PFSK-1 (cell line): ENCODE measurements at regions not wholly inside any gene's neighbourhood (a gene's known extent, or its start where the extent isn't known, plus 50 kb on each side); places are given as distances from the start of the nearest gene placed in this dataset.

Experiments
- FOXP2 ChIP-seq: optimal IDR thresholded peaks from 2 replicates; pipeline ENCODE3; 2011; ENCODE audit warnings: borderline replicate concordance, control low read depth, inconsistent platforms; ENCODE audit not compliant: insufficient read depth; ENCODE audit errors: extremely low read length, extremely low read depth
- POLR2AphosphoS5 ChIP-seq: IDR thresholded peaks from 2 replicates; pipeline ENCODE4 v1.6.1; 2012; ENCODE audit warnings: low read depth, mild to moderate bottlenecking, control low read depth, low read length, moderate library complexity
- REST ChIP-seq, 2 experiments: IDR thresholded peaks; 2 replicates each; pipeline versions ENCODE4 v1.6.1 to v1.8.0; 2011 to 2012; ENCODE audit warnings: low read depth in 2 of 2, low read length in 2 of 2, control low read depth in 1 of 2, inconsistent platforms in 1 of 2, mild to moderate bottlenecking in 1 of 2, moderate library complexity in 1 of 2; ENCODE audit not compliant: insufficient read depth in 1 of 2
- SIN3A ChIP-seq: IDR thresholded peaks from 2 replicates; pipeline ENCODE4 v1.6.1; 2012; ENCODE audit warnings: mild to moderate bottlenecking, low read length, moderate library complexity, borderline replicate concordance; ENCODE audit not compliant: insufficient read depth
- TAF1 ChIP-seq: IDR thresholded peaks from 2 replicates; pipeline ENCODE4 v1.6.1; 2012; ENCODE audit warnings: low read length, control low read depth, borderline replicate concordance; ENCODE audit not compliant: insufficient read depth

GRCh38 chr17:68733241-68734176 is 132.3 kb upstream of the FAM20A start:
- TF ChIP-seq REST (IDR thresholded peaks at IDR 0.05; ENCODE audit: insufficient read depth in 1 of 2, low read depth in 2 of 2, low read length in 2 of 2), result no peak

DNA sequence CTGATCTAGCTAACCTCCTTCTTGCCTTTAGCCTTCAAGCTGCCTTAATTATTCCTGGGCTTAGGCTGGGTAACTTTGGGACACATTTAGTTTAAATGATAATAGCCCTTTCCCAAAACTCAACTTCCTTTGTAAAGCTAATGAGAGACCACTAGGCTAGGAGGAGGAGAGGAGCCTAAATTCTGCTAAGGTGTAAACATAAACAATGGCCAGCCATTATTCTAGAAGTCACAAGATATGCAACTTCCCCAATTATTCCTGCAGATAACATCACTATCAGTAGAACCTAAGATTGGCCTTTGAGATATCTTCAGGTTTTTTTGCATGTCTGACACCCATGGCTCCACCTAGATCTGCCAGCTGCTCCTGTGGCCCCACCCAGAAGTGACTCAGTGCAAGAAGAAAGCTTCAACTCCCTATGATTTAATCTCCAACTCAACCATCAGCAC is 131.2 kb upstream of the FAM20A start:
- no peak for TF ChIP-seq TAF1
- no peak for TF ChIP-seq REST (IDR thresholded peaks at IDR 0.05; ENCODE audit: insufficient read depth in 1 of 2, low read depth in 2 of 2, low read length in 2 of 2)
- no peak for TF ChIP-seq POLR2AphosphoS5
- no peak for TF ChIP-seq FOXP2
- TF ChIP-seq SIN3A, result no peak

GRCh38 chr17:68731465-68731864 is 130.3 kb upstream of the FAM20A start:
- no peak for TF ChIP-seq TAF1
- no peak for TF ChIP-seq POLR2AphosphoS5
- no peak for TF ChIP-seq REST (IDR thresholded peaks at IDR 0.05; ENCODE audit: insufficient read depth in 1 of 2, low read depth in 2 of 2, low read length in 2 of 2)
- TF ChIP-seq SIN3A, result no peak
- TF ChIP-seq FOXP2, result no peak

GRCh38 chr17:68719431-68719830 is 118.3 kb upstream of the FAM20A start:
- TF ChIP-seq SIN3A (no peak), FOXP2 (no peak), POLR2AphosphoS5 (no peak), TAF1 (no peak), REST (IDR thresholded peaks at IDR 0.05; ENCODE audit: insufficient read depth in 1 of 2, low read depth in 2 of 2, low read length in 2 of 2) (no peak)

GRCh38 chr17:68718926-68719325 is 117.8 kb upstream of the FAM20A start:
- TF ChIP-seq REST (IDR thresholded peaks at IDR 0.05; ENCODE audit: insufficient read depth in 1 of 2, low read depth in 2 of 2, low read length in 2 of 2), result no peak
- no peak for TF ChIP-seq TAF1
- no peak for TF ChIP-seq POLR2AphosphoS5
- TF ChIP-seq FOXP2, result no peak
- TF ChIP-seq SIN3A, result no peak
